IMR-90 (cell line): ENCODE measurements at regions not wholly inside any gene's neighbourhood (a gene's known extent, or its start where the extent isn't known, plus 50 kb on each side); places are given as distances from the start of the nearest gene placed in this dataset.

Source experiments
- ATAC-seq: fragments of 200-7000 bp; cut with Tn5 transposase; 2 replicates; pipeline ENCODE4 v1.9.1; 2020; ENCODE audit warnings: low read depth, mild to moderate bottlenecking, moderate library complexity
- BruUV-seq: library from RNA; stranded (reverse); fragments of 400-500 nt; replicated peaks from 2 replicates; lab custom pipeline; 2021; lab: Mats Ljungman, UMichigan
- CTCF ChIA-PET: fragments of 300-600 bp; formaldehyde crosslinking; extraction: SDS; loops from one replicate; lab custom pipeline; 2021; ENCODE audit warnings: antibody characterized with exemption; lab: Yijun Ruan, JAX
- POLR2A ChIA-PET: fragments of 300-600 bp; sonication (Branson Sonifier 250); formaldehyde crosslinking; loops from one replicate; lab custom pipeline; 2022; ENCODE audit warnings: antibody characterized with exemption; ENCODE audit not compliant: unreplicated experiment; lab: Charles Lee
- DNase-seq: peaks from one replicate; pipeline ENCODE4 v3.0.0; 2013
- H2AFZ ChIP-seq: replicated peaks from 2 replicates; pipeline ENCODE3; 2013; ENCODE audit warnings: low read length, mild to moderate bottlenecking; ENCODE audit not compliant: poor library complexity
- H2AK5ac ChIP-seq: 2 replicates; pipeline ENCODE4 v1.6.1; 2013; ENCODE audit warnings: low read depth, low read length, inconsistent platforms
- H2AK9ac ChIP-seq: replicated peaks from 2 replicates; pipeline ENCODE3; 2013; ENCODE audit warnings: mild to moderate bottlenecking, low read depth, low read length, moderate library complexity; ENCODE audit not compliant: poor library complexity
- H2BK120ac ChIP-seq: 2 replicates; pipeline ENCODE4 v1.6.1; 2013; ENCODE audit warnings: low read depth, low read length, inconsistent platforms
- H2BK15ac ChIP-seq: 3 replicates; pipeline ENCODE4 v1.6.1; 2013; ENCODE audit warnings: low read depth, low read length, inconsistent platforms
- H2BK20ac ChIP-seq: 2 replicates; pipeline ENCODE4 v1.6.1; 2013; ENCODE audit warnings: low read depth, mild to moderate bottlenecking, inconsistent platforms, low read length, moderate library complexity
- H2BK5ac ChIP-seq: 2 replicates; pipeline ENCODE4 v1.6.1; 2013; ENCODE audit warnings: mild to moderate bottlenecking, low read depth, low read length, inconsistent platforms; ENCODE audit not compliant: poor library complexity, severe bottlenecking
- H3K14ac ChIP-seq: replicated peaks from 2 replicates; pipeline ENCODE4 v1.6.1; 2013; ENCODE audit warnings: low read depth, low read length, inconsistent platforms
- H3K18ac ChIP-seq: 2 replicates; pipeline ENCODE4 v1.6.1; 2013; ENCODE audit warnings: low read depth, low read length, control low read depth
- H3K23ac ChIP-seq: 2 replicates; pipeline ENCODE4 v1.6.1; 2013; ENCODE audit warnings: low read depth, low read length, inconsistent platforms
- H3K27ac ChIP-seq: 2 replicates; pipeline ENCODE4 v1.5.1; 2013; ENCODE audit warnings: mild to moderate bottlenecking, control low read depth, low read length; ENCODE audit not compliant: insufficient read depth
- H3K27me3 ChIP-seq: 2 replicates; pipeline ENCODE4 v1.6.1; 2013; ENCODE audit warnings: low read length; ENCODE audit not compliant: control insufficient read depth, insufficient read depth
- H3K36me3 ChIP-seq: 2 replicates; pipeline ENCODE4 v1.6.1; 2013; ENCODE audit warnings: low read length, mixed read lengths; ENCODE audit not compliant: control insufficient read depth, insufficient read depth
- H3K4ac ChIP-seq: 2 replicates; pipeline ENCODE4 v1.6.1; 2013; ENCODE audit warnings: low read depth, low read length, inconsistent platforms
- H3K4me1 ChIP-seq: 2 replicates; pipeline ENCODE4 v1.6.1; 2013; ENCODE audit warnings: low read length, mixed read lengths; ENCODE audit not compliant: control insufficient read depth, insufficient read depth
- H3K4me2 ChIP-seq: 2 replicates; pipeline ENCODE4 v1.6.1; 2013; ENCODE audit warnings: low read depth, mild to moderate bottlenecking, control low read depth, low read length, moderate library complexity
- H3K4me3 ChIP-seq: 2 replicates; pipeline ENCODE4 v1.5.1; 2013; ENCODE audit warnings: low read depth, mild to moderate bottlenecking, control low read depth, low read length, moderate library complexity; ENCODE audit not compliant: insufficient read depth
- H3K56ac ChIP-seq: 2 replicates; pipeline ENCODE4 v1.6.1; 2013; ENCODE audit warnings: low read length, inconsistent platforms; ENCODE audit not compliant: insufficient read depth; ENCODE audit errors: extremely low read depth
- H3K79me1 ChIP-seq, 2 experiments: 2 replicates each; pipeline ENCODE4 v1.6.1; 2013; ENCODE audit warnings: low read length in 2 of 2, inconsistent platforms in 1 of 2, low read depth in 1 of 2
- H3K9ac ChIP-seq: 2 replicates; pipeline ENCODE4 v1.6.1; 2013; ENCODE audit warnings: low read depth, low read length, control low read depth
- H3K9me1 ChIP-seq: 2 replicates; pipeline ENCODE4 v1.6.1; 2013; ENCODE audit warnings: low read length, inconsistent platforms; ENCODE audit not compliant: insufficient read depth
- H3K9me3 ChIP-seq: 2 replicates; pipeline ENCODE4 v1.6.1; 2013; ENCODE audit warnings: low read length; ENCODE audit not compliant: control insufficient read depth, insufficient read depth
- H4K20me1 ChIP-seq: 2 replicates; pipeline ENCODE4 v1.6.1; 2013; ENCODE audit warnings: low read length, inconsistent platforms; ENCODE audit not compliant: insufficient read depth
- H4K5ac ChIP-seq: 2 replicates; pipeline ENCODE4 v1.6.1; 2013; ENCODE audit warnings: mild to moderate bottlenecking, low read depth, low read length, control low read depth
- H4K8ac ChIP-seq, 2 experiments: 2 replicates each; pipeline ENCODE4 v1.6.1; 2013; ENCODE audit warnings: low read depth in 2 of 2, low read length in 2 of 2, control low read depth in 1 of 2, inconsistent platforms in 1 of 2
- H4K91ac ChIP-seq: 2 replicates; pipeline ENCODE4 v1.6.1; 2013; ENCODE audit warnings: low read depth, low read length, inconsistent platforms; ENCODE audit not compliant: insufficient read depth
- CHD1 ChIP-seq: IDR thresholded peaks from 2 replicates; pipeline ENCODE4 v1.6.1; 2012; ENCODE audit warnings: low read depth, low read length, improper control_type of control experiment
- CTCF ChIP-seq: conservative IDR thresholded peaks from 2 replicates; pipeline ENCODE4 v1.5.1; 2012; ENCODE audit warnings: mild to moderate bottlenecking, low read depth, low read length, improper control_type of control experiment
- MAZ ChIP-seq: IDR thresholded peaks from 2 replicates; pipeline ENCODE4 v1.6.1; 2012; ENCODE audit warnings: low read depth, mild to moderate bottlenecking, low read length, improper control_type of control experiment, moderate library complexity, borderline replicate concordance
- USF2 ChIP-seq: fragments of 150-350 bp; IDR thresholded peaks from 2 replicates; pipeline ENCODE4 v1.6.1; 2017; ENCODE audit warnings: mild to moderate bottlenecking, antibody characterized with exemption, low read length, low read depth
- WGBS, 2 experiments: methylation state at CpG; one replicate each; pipeline versions ENCODE4 v1.1.5 to v1.1.7; 2013; ENCODE audit warnings: missing lambda C conversion rate in 2 of 2; ENCODE audit not compliant: insufficient read length in 1 of 2; ENCODE audit errors: extremely low coverage in 2 of 2; 5-methylcytosine and 5-hydroxymethylcytosine counted together
- dilution Hi-C: fragments of 300-500 bp; cut with HindIII; formaldehyde crosslinking; loops from one replicate; pipeline ENCODE4 v1.14.3; 2018; ENCODE audit warnings: low sequenced_read_pairs; ENCODE audit not compliant: unreplicated experiment
- in situ Hi-C: fragments of 300-500 bp; cut with MboI; formaldehyde crosslinking; loops from 3 replicates; pipeline ENCODE4 v1.14.3; 2019; ENCODE audit warnings: low sequenced_read_pairs, inconsistent platforms, mixed read lengths
- intact Hi-C: fragments of 100-400 bp; cut with micrococcal nuclease; formaldehyde crosslinking; loops from 2 replicates; pipeline ENCODE4 v1.10.0; 2022

- Histone ChIP-seq H2AK5ac (no peak overlapping the region), H3K79me1 (no peaks in the 10 kb centered on the region), H3K4me3 (no peak overlapping the region), H3K4ac (no peak overlapping the region), H2AFZ (no peak overlapping the region), H4K91ac (no peak overlapping the region), H3K14ac (no peak overlapping the region), H2BK15ac (no peak overlapping the region), H2AK9ac (no peak overlapping the region), H3K9ac (no peak overlapping the region), H3K36me3 (no peaks in the 10 kb centered on the region), H3K9me1 (peaks cover 3% of the 10 kb centered on the region), H3K56ac (no peak overlapping the region), H3K9me3 (peaks cover 5% of the 10 kb centered on the region), H2BK5ac (no peak overlapping the region), H3K18ac (no peak overlapping the region), H4K5ac (no peak overlapping the region), H2BK120ac (no peak overlapping the region), H3K4me2 (no peak overlapping the region), H3K4me1 (no peaks in the 10 kb centered on the region), H4K20me1 (no peaks in the 10 kb centered on the region), H3K27ac (no peak overlapping the region), H3K23ac (no peak overlapping the region), H3K27me3 (no peaks in the 10 kb centered on the region), H4K8ac (no peak overlapping the region), H2BK20ac (no peak overlapping the region)
- ChIA-PET CTCF (no interaction called here), POLR2A (no interaction called here)
- no TSS peak for BruUV-seq
- dilution Hi-C loops = no loop called here
- no peak for TF ChIP-seq MAZ
- TF ChIP-seq CHD1 = no peak
- no peak for TF ChIP-seq CTCF
- TF ChIP-seq USF2 = no peak
- WGBS, 2 experiments = no CpG with 5 or more reads among the region's 4 CpGs
- ATAC-seq (no peak), DNase-seq (no peak)
- intact Hi-C loops = no loop called here
- in situ Hi-C loops = no loop called here
These were observed 285.4 kb downstream of the BAMBI start for GRCh38 chr10:28962768-28963167.
